Peyer's patch (tissue), 4 donors: ENCODE measurements at regions not wholly inside any gene's neighbourhood (a gene's known extent, or its start where the extent isn't known, plus 50 kb on each side); places are given as distances from the start of the nearest gene placed in this dataset.

Experiments used
- DNase-seq, 3 donors: peaks; one replicate each; pipeline ENCODE4 v3.0.0-alpha.2; 2017 to 2019
- H3K27ac ChIP-seq, 4 donors: fragments of 200-600 bp; sonication (generic); one replicate each; pipeline ENCODE4 v1.5.1; 2016 to 2019
- H3K27me3 ChIP-seq, 2 donors: fragments of 200-600 bp; sonication (generic); one replicate each; pipeline ENCODE4 v1.5.1; 2019
- H3K36me3 ChIP-seq, 3 donors: fragments of 200-600 bp; sonication (generic); one replicate each; pipeline ENCODE4 v1.5.1; 2016 to 2019
- H3K4me1 ChIP-seq, 4 donors: fragments of 200-600 bp; sonication (generic); one replicate each; pipeline ENCODE4 v1.5.1; 2016 to 2019
- H3K4me3 ChIP-seq, 4 donors: fragments of 200-600 bp; sonication (generic); 1 replicate in 3 of 4; 2 replicates in 1 of 4; pipeline ENCODE4 v1.5.1; 2016 to 2019; ENCODE audit warnings: mild to moderate bottlenecking in 1 of 4
- H3K9me3 ChIP-seq, 4 donors: fragments of 200-600 bp; sonication (generic); one replicate each; pipeline ENCODE4 v1.5.1; 2016 to 2019; ENCODE audit warnings: mild to moderate bottlenecking in 1 of 4
- POLR2A ChIP-seq, 2 donors: fragments of 450-650 bp; IDR thresholded peaks; one replicate each; pipeline ENCODE4 v1.5.1; 2017; ENCODE audit warnings: antibody characterized with exemption in 2 of 2, mild to moderate bottlenecking in 2 of 2, moderate library complexity in 2 of 2
- TF ChIP-seq, protein P1 (sequence below), 6 experiments: fragments of 450-650 bp in 4 of 6; fragments of 200-600 bp in 2 of 6; sonication (generic) in 1 of 6; IDR thresholded peaks; one replicate each; pipeline ENCODE4 v1.5.1; 2017 to 2019; ENCODE audit warnings: antibody characterized with exemption in 6 of 6, mild to moderate bottlenecking in 3 of 6, moderate library complexity in 1 of 6

GRCh38 chr16:35391328-35391727 lies 1931.9 kb downstream of the TP53TG3F start:
- no peak overlapping the region for H3K27ac ChIP-seq
- no peak for DNase-seq
- H3K4me3 ChIP-seq: no peak overlapping the region
- no peaks in the 10 kb centered on the region for H3K9me3 ChIP-seq
- TF ChIP-seq, protein P1, sequence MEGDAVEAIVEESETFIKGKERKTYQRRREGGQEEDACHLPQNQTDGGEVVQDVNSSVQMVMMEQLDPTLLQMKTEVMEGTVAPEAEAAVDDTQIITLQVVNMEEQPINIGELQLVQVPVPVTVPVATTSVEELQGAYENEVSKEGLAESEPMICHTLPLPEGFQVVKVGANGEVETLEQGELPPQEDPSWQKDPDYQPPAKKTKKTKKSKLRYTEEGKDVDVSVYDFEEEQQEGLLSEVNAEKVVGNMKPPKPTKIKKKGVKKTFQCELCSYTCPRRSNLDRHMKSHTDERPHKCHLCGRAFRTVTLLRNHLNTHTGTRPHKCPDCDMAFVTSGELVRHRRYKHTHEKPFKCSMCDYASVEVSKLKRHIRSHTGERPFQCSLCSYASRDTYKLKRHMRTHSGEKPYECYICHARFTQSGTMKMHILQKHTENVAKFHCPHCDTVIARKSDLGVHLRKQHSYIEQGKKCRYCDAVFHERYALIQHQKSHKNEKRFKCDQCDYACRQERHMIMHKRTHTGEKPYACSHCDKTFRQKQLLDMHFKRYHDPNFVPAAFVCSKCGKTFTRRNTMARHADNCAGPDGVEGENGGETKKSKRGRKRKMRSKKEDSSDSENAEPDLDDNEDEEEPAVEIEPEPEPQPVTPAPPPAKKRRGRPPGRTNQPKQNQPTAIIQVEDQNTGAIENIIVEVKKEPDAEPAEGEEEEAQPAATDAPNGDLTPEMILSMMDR (IDR thresholded peaks at IDR 0.05): peak in 1 of 6 experiments; percentile 4
- no peak for TF ChIP-seq POLR2A (IDR thresholded peaks at IDR 0.05)
- H3K27me3 ChIP-seq: no peaks in the 10 kb centered on the region
- no peaks in the 10 kb centered on the region for H3K4me1 ChIP-seq
- H3K36me3 ChIP-seq: no peaks in the 10 kb centered on the region

- no peak for DNase-seq
- H3K4me3 ChIP-seq: no peak overlapping the region
- no peak overlapping the region for H3K27ac ChIP-seq
- no peaks in the 10 kb centered on the region for H3K36me3 ChIP-seq
- no peaks in the 10 kb centered on the region for H3K4me1 ChIP-seq
- TF ChIP-seq POLR2A (IDR thresholded peaks at IDR 0.05): no peak
- TF ChIP-seq, protein P1 (IDR thresholded peaks at IDR 0.05): no peak
- H3K27me3 ChIP-seq: no peaks in the 10 kb centered on the region
- H3K9me3 ChIP-seq: no peaks in the 10 kb centered on the region
These were observed 1938.8 kb downstream of the TP53TG3F start for GRCh38 chr16:35398180-35398579.

DNA sequence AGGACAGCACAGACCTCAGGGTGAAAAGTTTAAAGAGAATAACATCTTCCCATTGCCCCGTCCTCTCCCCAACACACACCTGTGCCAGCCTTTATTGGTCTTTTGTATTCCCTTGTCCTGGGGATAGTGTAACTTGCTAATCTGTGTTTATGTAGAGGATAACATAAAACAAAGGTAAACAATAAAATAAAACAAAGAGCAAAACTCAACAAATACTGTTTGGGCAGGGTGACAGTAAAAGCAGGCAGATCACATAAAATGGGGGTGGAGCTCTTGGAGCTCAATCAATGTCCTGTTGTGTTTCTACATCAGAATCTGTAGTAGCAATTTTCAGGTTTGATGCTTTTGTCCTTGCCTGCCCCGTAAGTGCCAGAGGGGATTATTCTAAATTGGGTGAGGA lies 1939.7 kb downstream of the TP53TG3F start:
- Histone ChIP-seq H3K4me3 (no peak overlapping the region), H3K4me1 (no peaks in the 10 kb centered on the region), H3K27me3 (no peaks in the 10 kb centered on the region), H3K36me3 (no peaks in the 10 kb centered on the region), H3K27ac (no peak overlapping the region), H3K9me3 (no peaks in the 10 kb centered on the region)
- TF ChIP-seq, protein P1 (IDR thresholded peaks at IDR 0.05): no peak
- no peak for TF ChIP-seq POLR2A (IDR thresholded peaks at IDR 0.05)
- DNase-seq: no peak

DNA sequence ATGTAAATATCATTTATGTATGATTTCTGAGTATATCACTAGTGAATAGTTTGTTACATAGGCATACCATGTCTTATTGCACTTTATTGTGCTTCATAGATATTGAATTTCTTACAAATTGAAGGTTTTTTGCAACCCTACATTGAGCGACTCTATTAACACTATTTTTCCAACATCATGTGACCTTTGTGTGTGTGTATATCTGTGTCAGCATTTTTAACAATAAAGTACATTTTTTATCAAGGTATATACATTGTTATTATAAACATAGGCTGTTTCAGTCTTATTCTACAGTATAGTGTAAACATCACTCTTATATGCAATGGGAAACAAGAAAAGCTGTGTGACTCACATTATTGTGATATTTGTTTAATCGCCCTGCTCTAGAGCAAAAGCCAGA lies 1944.9 kb downstream of the TP53TG3F start:
- Histone ChIP-seq H3K27ac (no peak overlapping the region), H3K4me1 (no peaks in the 10 kb centered on the region), H3K9me3 (no peaks in the 10 kb centered on the region), H3K4me3 (no peak overlapping the region), H3K27me3 (no peaks in the 10 kb centered on the region), H3K36me3 (no peaks in the 10 kb centered on the region)
- DNase-seq: no peak
- TF ChIP-seq POLR2A (IDR thresholded peaks at IDR 0.05): no peak
- TF ChIP-seq, protein P1 (IDR thresholded peaks at IDR 0.05): no peak

DNA sequence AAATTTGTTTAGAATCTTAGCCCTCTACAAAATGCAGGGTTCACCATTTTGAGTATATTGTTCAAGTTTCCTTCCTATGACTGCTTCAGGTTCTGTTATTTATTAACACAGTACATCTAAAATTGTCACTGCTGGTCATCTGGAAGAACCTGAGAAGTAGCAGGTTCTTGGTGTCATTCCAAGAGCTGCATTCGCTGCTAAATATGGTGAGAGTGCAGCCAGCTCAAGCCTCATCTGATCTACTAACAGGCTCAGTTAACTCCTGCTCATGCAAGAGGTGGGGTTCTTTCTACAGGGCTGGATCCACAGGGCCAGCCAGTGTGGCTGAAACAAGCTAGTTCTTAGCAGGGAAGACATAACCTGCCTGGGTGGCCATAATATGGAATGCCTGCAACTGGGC lies 1946.1 kb downstream of the TP53TG3F start:
- no peak for TF ChIP-seq POLR2A (IDR thresholded peaks at IDR 0.05)
- TF ChIP-seq, protein P1 (IDR thresholded peaks at IDR 0.05): no peak

GRCh38 chr16:35409503-35409902 lies 1950.1 kb downstream of the TP53TG3F start:
- H3K4me1 ChIP-seq: no peaks in the 10 kb centered on the region
- H3K36me3 ChIP-seq: no peaks in the 10 kb centered on the region
- no peaks in the 10 kb centered on the region for H3K27me3 ChIP-seq
- no peak overlapping the region for H3K4me3 ChIP-seq
- TF ChIP-seq, protein P1 (IDR thresholded peaks at IDR 0.05): no peak
- TF ChIP-seq POLR2A (IDR thresholded peaks at IDR 0.05): no peak
- H3K9me3 ChIP-seq: peaks cover 0 to 6% (median 0%) of the 10 kb centered on the region in 4 donors
- no peak for DNase-seq
- no peak overlapping the region for H3K27ac ChIP-seq

More for the DNA sequence above, 1946.1 kb downstream of the TP53TG3F start:
- no peaks in the 10 kb centered on the region for H3K9me3 ChIP-seq
- no peak overlapping the region for H3K4me3 ChIP-seq
- no peaks in the 10 kb centered on the region for H3K27me3 ChIP-seq
- DNase-seq: no peak
- H3K36me3 ChIP-seq: no peaks in the 10 kb centered on the region
- no peaks in the 10 kb centered on the region for H3K4me1 ChIP-seq
- H3K27ac ChIP-seq: no peak overlapping the region
